Spleen (tissue), 11 donors: ENCODE measurements at regions not wholly inside any gene's neighbourhood (a gene's known extent, or its start where the extent isn't known, plus 50 kb on each side); places are given as distances from the start of the nearest gene placed in this dataset.

Source experiments
- DNase-seq: peaks from one replicate; pipeline ENCODE4 v3.0.0-alpha.2; 2020
- H3K27ac ChIP-seq, 8 donors: fragments of 200-600 bp; sonication (generic) in 7 of 8; 1 replicate in 4 of 8; 2 replicates in 4 of 8; pipeline versions ENCODE4 v1.5.0 to v1.8.0; 2016 to 2021; ENCODE audit warnings: inconsistent platforms in 4 of 8, mild to moderate bottlenecking in 4 of 8, moderate library complexity in 1 of 8
- H3K27me3 ChIP-seq, 7 donors: fragments of 200-600 bp; sonication (generic) in 6 of 7; replicated peaks in 1 of 7; 1 replicate in 4 of 7; 2 replicates in 3 of 7; pipeline versions ENCODE4 v1.5.0 to v1.8.0; 2016 to 2021; ENCODE audit warnings: inconsistent platforms in 3 of 7, mild to moderate bottlenecking in 1 of 7
- H3K36me3 ChIP-seq, 6 donors: fragments of 200-600 bp; sonication (generic) in 5 of 6; 1 replicate in 4 of 6; 2 replicates in 2 of 6; pipeline versions ENCODE4 v1.5.0 to v1.8.0; 2016 to 2021; ENCODE audit warnings: inconsistent platforms in 2 of 6
- H3K4me1 ChIP-seq, 6 donors: fragments of 200-600 bp; sonication (generic) in 5 of 6; 1 replicate in 3 of 6; 2 replicates in 3 of 6; pipeline versions ENCODE4 v1.5.0 to v1.8.0; 2016 to 2021; ENCODE audit warnings: inconsistent platforms in 3 of 6
- H3K4me3 ChIP-seq, 8 donors: fragments of 200-600 bp; sonication (generic) in 7 of 8; 1 replicate in 4 of 8; 2 replicates in 4 of 8; pipeline versions ENCODE4 v1.5.0 to v1.8.0; 2016 to 2021; ENCODE audit warnings: inconsistent platforms in 4 of 8, mild to moderate bottlenecking in 4 of 8, moderate library complexity in 2 of 8
- H3K9me3 ChIP-seq, 8 donors: fragments of 200-600 bp; sonication (generic) in 7 of 8; 1 replicate in 4 of 8; 2 replicates in 4 of 8; pipeline versions ENCODE4 v1.5.0 to v1.8.0; 2016 to 2021; ENCODE audit warnings: inconsistent platforms in 4 of 8
- CTCF ChIP-seq, 11 experiments: fragments of 200-600 bp in 7 of 11; fragments of 450-650 bp in 4 of 11; sonication (generic) in 4 of 11; IDR thresholded peaks in 8 of 11; conservative IDR thresholded peaks in 3 of 11; 1 replicate in 7 of 11; 2 replicates in 4 of 11; pipeline versions ENCODE4 v1.4.0 to v1.8.0; 2016 to 2021; ENCODE audit warnings: antibody characterized with exemption in 11 of 11, inconsistent platforms in 4 of 11, mild to moderate bottlenecking in 1 of 11
- POLR2A ChIP-seq, 3 donors: fragments of 450-650 bp; IDR thresholded peaks; one replicate each; pipeline ENCODE4 v1.5.1; 2017; ENCODE audit warnings: antibody characterized with exemption in 3 of 3, mild to moderate bottlenecking in 1 of 3
- POLR2AphosphoS5 ChIP-seq, 3 donors: sonication (generic); formaldehyde crosslinking; IDR thresholded peaks; one replicate each; pipeline ENCODE4 v1.5.1; 2017; ENCODE audit warnings: antibody characterized with exemption in 3 of 3
- WGBS, 5 donors: extraction: QIAGEN DNeasy Blood & Tissue Kit in 3 of 5; methylation state at CpG; one replicate each; pipeline versions ENCODE4 v1.1.5 to v1.1.7; 2013 to 2018; 5-methylcytosine and 5-hydroxymethylcytosine counted together
- intact Hi-C: fragments of 100-400 bp; cut with DNase I; formaldehyde crosslinking; loops from one replicate; pipeline ENCODE4 v1.15.0; 2023; ENCODE audit warnings: low total_unique reads
- donor health status: healthy with polysubstance abuse.
- donor health status: DM: no; HTN: no; CAD: no; lungs with moderate emphysema.
- donor health status: DM: no; HTN: no; CAD: no.
- donor health status: Bipolar disorder and iron deficiency.
- donor health status: healthy.
- donor health status: DM: no; HTN: no; CAD: no.
- donor health status: DM: yes; HTN: yes; CAD: no.

- Histone ChIP-seq H3K4me1 (no peaks in the 10 kb centered on the region), H3K27me3 (no peaks in the 10 kb centered on the region), H3K4me3 (no peak overlapping the region), H3K36me3 (no peaks in the 10 kb centered on the region), H3K9me3 (no peaks in the 10 kb centered on the region), H3K27ac (no peak overlapping the region)
- no peak for DNase-seq
- intact Hi-C loops: no loop called here
- 93 to 98% (median 97%) methylated on average over 2 of the region's 2 CpGs for WGBS, 5 donors
- TF ChIP-seq CTCF (IDR thresholded peaks at IDR 0.05 in 8 of 11, conservative IDR thresholded peaks at IDR 0.05 in 3 of 11) (no peak), POLR2AphosphoS5 (IDR thresholded peaks at IDR 0.05) (no peak), POLR2A (IDR thresholded peaks at IDR 0.05) (no peak)
These were observed 463.5 kb upstream of the TRIB2 start for GRCh38 chr2:12253167-12253778.

GRCh38 chr2:12254280-12254860 is 462.4 kb upstream of the TRIB2 start:
- TF ChIP-seq POLR2AphosphoS5 (IDR thresholded peaks at IDR 0.05) (no peak), CTCF (IDR thresholded peaks at IDR 0.05 in 8 of 11, conservative IDR thresholded peaks at IDR 0.05 in 3 of 11) (no peak), POLR2A (IDR thresholded peaks at IDR 0.05) (no peak)
- Histone ChIP-seq H3K27ac (no peak overlapping the region), H3K4me3 (no peak overlapping the region), H3K9me3 (no peaks in the 10 kb centered on the region), H3K27me3 (no peaks in the 10 kb centered on the region), H3K4me1 (no peaks in the 10 kb centered on the region), H3K36me3 (no peaks in the 10 kb centered on the region)
- intact Hi-C loops: no loop called here
- no peak for DNase-seq
- 89 to 96% (median 91%) methylated on average over 6 of the region's 6 CpGs for WGBS, 5 donors

- no peaks in the 10 kb centered on the region for H3K36me3 ChIP-seq
- no peak for TF ChIP-seq CTCF (IDR thresholded peaks at IDR 0.05 in 8 of 11, conservative IDR thresholded peaks at IDR 0.05 in 3 of 11)
- no peak for TF ChIP-seq POLR2AphosphoS5 (IDR thresholded peaks at IDR 0.05)
- TF ChIP-seq POLR2A (IDR thresholded peaks at IDR 0.05): no peak
- intact Hi-C loops: no loop called here
- H3K4me3 ChIP-seq: no peak overlapping the region
- H3K9me3 ChIP-seq: no peaks in the 10 kb centered on the region
- no peaks in the 10 kb centered on the region for H3K4me1 ChIP-seq
- DNase-seq: no peak
- H3K27ac ChIP-seq: no peak overlapping the region
- WGBS, 5 donors: 58 to 74% (median 63%) methylated on average over 2 of the region's 2 CpGs
- H3K27me3 ChIP-seq: no peaks in the 10 kb centered on the region
These were observed 460.5 kb upstream of the TRIB2 start for GRCh38 chr2:12256206-12256605.

GRCh38 chr2:12257476-12257875 is 459.3 kb upstream of the TRIB2 start:
- no peak overlapping the region for H3K27ac ChIP-seq
- no peaks in the 10 kb centered on the region for H3K27me3 ChIP-seq
- no peak overlapping the region for H3K4me3 ChIP-seq
- no peaks in the 10 kb centered on the region for H3K36me3 ChIP-seq
- H3K4me1 ChIP-seq: no peaks in the 10 kb centered on the region
- TF ChIP-seq POLR2A (IDR thresholded peaks at IDR 0.05) (no peak), POLR2AphosphoS5 (IDR thresholded peaks at IDR 0.05) (no peak), CTCF (IDR thresholded peaks at IDR 0.05 in 8 of 11, conservative IDR thresholded peaks at IDR 0.05 in 3 of 11) (no peak)
- no peaks in the 10 kb centered on the region for H3K9me3 ChIP-seq
- WGBS, 5 donors: 75 to 84% (median 81%) methylated on average over 3 of the region's 3 CpGs
- intact Hi-C loops: no loop called here
- no peak for DNase-seq
